HG02759 (cell line): ENCODE measurements at regions not wholly inside any gene's neighbourhood (a gene's known extent, or its start where the extent isn't known, plus 50 kb on each side); places are given as distances from the start of the nearest gene placed in this dataset.

Experiments
- ATAC-seq: cut with Tn5 transposase; IDR thresholded peaks from one replicate; pipeline ENCODE4 v1.9.1; 2021; ENCODE audit warnings: mild to moderate bottlenecking, moderate library complexity; ENCODE audit not compliant: unreplicated experiment

GRCh38 chr2:6788614-6789013 is 77.1 kb downstream of the CMPK2 start:
- ATAC-seq: no peak

GRCh38 chr2:6789559-6790138 is 76.1 kb downstream of the CMPK2 start:
- no peak for ATAC-seq

- ATAC-seq: no peak
Measured at GRCh38 chr2:6791682-6792081, 74.0 kb downstream of the CMPK2 start.

GRCh38 chr2:6792883-6793282 is 72.8 kb downstream of the CMPK2 start:
- ATAC-seq: no peak

GRCh38 chr2:6793371-6793770 is 72.3 kb downstream of the CMPK2 start:
- ATAC-seq: no peak

GRCh38 chr2:6793913-6794312 is 71.8 kb downstream of the CMPK2 start:
- no peak for ATAC-seq

GRCh38 chr2:6794448-6794847 is 71.3 kb downstream of the CMPK2 start:
- ATAC-seq: no peak
